NCI-H1417 treated with DMSO at 0.1 percent for 48 hours (cell line): ENCODE measurements at regions not wholly inside any gene's neighbourhood (a gene's known extent, or its start where the extent isn't known, plus 50 kb on each side); places are given as distances from the start of the nearest gene placed in this dataset.
"Not testable (repeated sequence)": the region's sequence is repeated elsewhere in the genome, so short reads cannot be mapped to it uniquely, and the experiment has no call there.

Experiments used
- DNase-seq: peaks from one replicate; lab custom pipeline; 2025; lab: John Stamatoyannopoulos, UW

- DNase-seq: no peak
Measured at GRCh38 chr17:77037943-77038342, 102.8 kb upstream of the SEC14L1 start.

- no peak for DNase-seq
Measured at GRCh38 chr17:77038884-77039555, 101.7 kb upstream of the SEC14L1 start.

- DNase-seq: peak; percentile 27
Measured at GRCh38 chr17:77042476-77043231, 98.1 kb upstream of the SEC14L1 start.

GRCh38 chr17:77045441-77046041, 95.2 kb upstream of the SEC14L1 start:
- no peak for DNase-seq

- DNase-seq: peak; percentile 35
Measured at GRCh38 chr17:77049440-77049839, 91.3 kb upstream of the SEC14L1 start.

- DNase-seq: not testable (repeated sequence)
Measured at GRCh38 chr17:77050901-77051300, 89.9 kb upstream of the SEC14L1 start.

- no peak for DNase-seq
Measured at GRCh38 chr17:77054936-77055335, 85.8 kb upstream of the SEC14L1 start.

GRCh38 chr17:77055453-77055852, 85.3 kb upstream of the SEC14L1 start:
- no peak for DNase-seq

- no peak for DNase-seq
Measured at GRCh38 chr17:77058016-77058415, 82.8 kb upstream of the SEC14L1 start.

- no peak for DNase-seq
Measured at GRCh38 chr17:77061669-77062068, 79.1 kb upstream of the SEC14L1 start.

- no peak for DNase-seq
Measured at GRCh38 chr17:77064598-77064997, 76.2 kb upstream of the SEC14L1 start.

- no peak for DNase-seq
Measured at GRCh38 chr17:77066165-77066564, 74.6 kb upstream of the SEC14L1 start.

- DNase-seq: peak; percentile 2
Measured at GRCh38 chr17:77066726-77067409, 73.9 kb upstream of the SEC14L1 start.

- DNase-seq: no peak
Measured at GRCh38 chr17:77068915-77069314, 71.9 kb upstream of the SEC14L1 start.

- DNase-seq: no peak
Measured at GRCh38 chr17:77070888-77071279, 69.9 kb upstream of the SEC14L1 start.

GRCh38 chr17:77071925-77072490, 68.8 kb upstream of the SEC14L1 start:
- DNase-seq: no peak

- DNase-seq: no peak
Measured at GRCh38 chr17:77072670-77073069, 68.1 kb upstream of the SEC14L1 start.

GRCh38 chr17:77074681-77075080, 66.1 kb upstream of the SEC14L1 start:
- DNase-seq: no peak

- no peak for DNase-seq
Measured at GRCh38 chr17:77076124-77076830, 64.5 kb upstream of the SEC14L1 start.

GRCh38 chr17:77083531-77083930, 57.2 kb upstream of the SEC14L1 start:
- DNase-seq: no peak

- DNase-seq: no peak
Measured at GRCh38 chr17:77085926-77086432, 54.8 kb upstream of the SEC14L1 start.
